GM13977 (cell line): ENCODE measurements at regions not wholly inside any gene's neighbourhood (a gene's known extent, or its start where the extent isn't known, plus 50 kb on each side); places are given as distances from the start of the nearest gene placed in this dataset.
A peak's percentile ranks its signal among the peaks of the same experiment; 100 is the strongest.

Source experiments
- DNase-seq: peaks from one replicate; pipeline ENCODE4 v3.0.0; 2012; ENCODE audit warnings: low spot score
- CTCF ChIP-seq: IDR thresholded peaks from 2 replicates; pipeline ENCODE4 v1.5.1; 2012; ENCODE audit warnings: mild to moderate bottlenecking, control low read depth; ENCODE audit not compliant: insufficient read depth; ENCODE audit errors: extremely low read depth, missing control alignments
- in situ Hi-C: fragments of 300-500 bp; cut with MboI; formaldehyde crosslinking; loops from one replicate; pipeline ENCODE4 v1.12.0; 2022; ENCODE audit warnings: low sequenced_read_pairs, low pct_unique_long_range_greater_than_20kb, mixed read lengths, inconsistent platforms; ENCODE audit not compliant: unreplicated experiment

GRCh38 chr7:46687203-46687602, 766.1 kb upstream of the IGFBP3 start:
- no peak for DNase-seq
- in situ Hi-C loops: no loop called here
- TF ChIP-seq CTCF: no peak

GRCh38 chr7:46685051-46685450, 764.0 kb upstream of the IGFBP3 start:
- in situ Hi-C loops: no loop called here
- no peak for DNase-seq
- no peak for TF ChIP-seq CTCF

- DNase-seq: no peak
- TF ChIP-seq CTCF: no peak
- in situ Hi-C loops: no loop called here
Measured at GRCh38 chr7:46682836-46683624, 762.0 kb upstream of the IGFBP3 start.

- DNase-seq: no peak
- in situ Hi-C loops: no loop called here
- TF ChIP-seq CTCF: no peak
Measured at GRCh38 chr7:46681865-46682503, 760.9 kb upstream of the IGFBP3 start.

GRCh38 chr7:46680147-46680546, 759.1 kb upstream of the IGFBP3 start:
- in situ Hi-C loops: no loop called here
- peak; percentile 20 for DNase-seq
- no peak for TF ChIP-seq CTCF

GRCh38 chr7:46679671-46680070, 758.6 kb upstream of the IGFBP3 start:
- no peak for TF ChIP-seq CTCF
- in situ Hi-C loops: no loop called here
- no peak for DNase-seq
